Astrocyte of the spinal cord (primary cell): ENCODE measurements at regions not wholly inside any gene's neighbourhood (a gene's known extent, or its start where the extent isn't known, plus 50 kb on each side); places are given as distances from the start of the nearest gene placed in this dataset.

Experiments used
- DNase-seq: peaks from one replicate; pipeline ENCODE4 v3.0.0; 2011; ENCODE audit warnings: low read depth, low spot score
- H3K4me3 ChIP-seq: 2 replicates; pipeline ENCODE4 v1.5.1; 2011; ENCODE audit warnings: low read depth, mild to moderate bottlenecking, low read length, moderate library complexity
- CTCF ChIP-seq: IDR thresholded peaks from 2 replicates; pipeline ENCODE4 v1.5.1; 2012; ENCODE audit warnings: low read depth, mild to moderate bottlenecking, low read length, inconsistent platforms
- in situ Hi-C: cut with HindIII; loops from 2 replicates; pipeline ENCODE4 v1.10.0; 2017; ENCODE audit warnings: low sequenced_read_pairs

GRCh38 chr16:27618165-27618564, 68.2 kb downstream of the KATNIP start:
- DNase-seq, result no peak
- TF ChIP-seq CTCF, result no peak
- in situ Hi-C loops, result no loop called here
- H3K4me3 ChIP-seq, result no peak overlapping the region

- in situ Hi-C loops, result no loop called here
- DNase-seq, result no peak
These were observed 68.8 kb downstream of the KATNIP start for GRCh38 chr16:27618606-27619327.

GRCh38 chr16:27620541-27620940, 70.6 kb downstream of the KATNIP start:
- DNase-seq, result no peak
- no peak for TF ChIP-seq CTCF
- in situ Hi-C loops, result no loop called here
- no peak overlapping the region for H3K4me3 ChIP-seq

More at GRCh38 chr16:27618606-27619327, 68.8 kb downstream of the KATNIP start:
- no peak for TF ChIP-seq CTCF
- H3K4me3 ChIP-seq, result no peak overlapping the region

GRCh38 chr16:27624154-27625049, 74.5 kb downstream of the KATNIP start:
- TF ChIP-seq CTCF, result no peak
- in situ Hi-C loops, result no loop called here
- DNase-seq, result no peak
- no peak overlapping the region for H3K4me3 ChIP-seq

GRCh38 chr16:27625050-27625697, 75.2 kb downstream of the KATNIP start:
- DNase-seq, result peak; percentile 10
- in situ Hi-C loops, result no loop called here
- no peak overlapping the region for H3K4me3 ChIP-seq
- TF ChIP-seq CTCF, result no peak

GRCh38 chr16:27627136-27627535, 77.2 kb downstream of the KATNIP start:
- DNase-seq, result no peak
- in situ Hi-C loops, result no loop called here
- H3K4me3 ChIP-seq, result no peak overlapping the region
- no peak for TF ChIP-seq CTCF
